ENCODE measurements at regions not wholly inside any gene's neighbourhood (a gene's known extent, or its start where the extent isn't known, plus 50 kb on each side); places are given as distances from the start of the nearest gene placed in this dataset.

- H3K4me3 ChIP-seq (ENCODE audit: low read depth, low read length): no peak overlapping the region
- TF ChIP-seq, protein P1, sequence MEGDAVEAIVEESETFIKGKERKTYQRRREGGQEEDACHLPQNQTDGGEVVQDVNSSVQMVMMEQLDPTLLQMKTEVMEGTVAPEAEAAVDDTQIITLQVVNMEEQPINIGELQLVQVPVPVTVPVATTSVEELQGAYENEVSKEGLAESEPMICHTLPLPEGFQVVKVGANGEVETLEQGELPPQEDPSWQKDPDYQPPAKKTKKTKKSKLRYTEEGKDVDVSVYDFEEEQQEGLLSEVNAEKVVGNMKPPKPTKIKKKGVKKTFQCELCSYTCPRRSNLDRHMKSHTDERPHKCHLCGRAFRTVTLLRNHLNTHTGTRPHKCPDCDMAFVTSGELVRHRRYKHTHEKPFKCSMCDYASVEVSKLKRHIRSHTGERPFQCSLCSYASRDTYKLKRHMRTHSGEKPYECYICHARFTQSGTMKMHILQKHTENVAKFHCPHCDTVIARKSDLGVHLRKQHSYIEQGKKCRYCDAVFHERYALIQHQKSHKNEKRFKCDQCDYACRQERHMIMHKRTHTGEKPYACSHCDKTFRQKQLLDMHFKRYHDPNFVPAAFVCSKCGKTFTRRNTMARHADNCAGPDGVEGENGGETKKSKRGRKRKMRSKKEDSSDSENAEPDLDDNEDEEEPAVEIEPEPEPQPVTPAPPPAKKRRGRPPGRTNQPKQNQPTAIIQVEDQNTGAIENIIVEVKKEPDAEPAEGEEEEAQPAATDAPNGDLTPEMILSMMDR (IDR thresholded peaks at IDR 0.05; ENCODE audit: low read depth, low read length): no peak
These were observed 145.9 kb upstream of the NOCT start for GRCh38 chr4:138869631-138870030.

GRCh38 chr4:138869165-138869564, 146.4 kb upstream of the NOCT start:
- no peak overlapping the region for H3K4me3 ChIP-seq (ENCODE audit: low read depth, low read length)
- TF ChIP-seq, protein P1 (IDR thresholded peaks at IDR 0.05; ENCODE audit: low read depth, low read length): no peak

DNA sequence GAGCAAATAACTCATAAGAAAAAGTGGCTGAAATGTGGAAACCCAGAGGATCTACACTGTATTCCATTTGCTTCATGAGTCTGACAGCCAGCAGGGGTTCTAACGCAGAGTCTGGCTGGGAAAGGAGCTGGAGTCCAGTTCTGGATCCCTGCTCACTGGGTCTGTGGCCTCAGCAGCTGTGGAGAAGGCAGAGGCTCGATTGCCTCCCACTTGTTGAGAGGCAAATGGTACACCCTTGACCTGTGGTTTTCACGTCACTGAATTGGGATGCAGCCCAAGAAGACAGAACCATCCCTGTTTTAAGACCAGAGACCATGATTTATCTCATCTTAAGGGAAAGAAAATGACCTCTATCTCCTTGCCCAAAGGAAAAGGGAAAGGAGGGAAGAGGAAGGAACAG, 147.0 kb upstream of the NOCT start:
- TF ChIP-seq, protein P1 (IDR thresholded peaks at IDR 0.05; ENCODE audit: low read depth, low read length): no peak

DNA sequence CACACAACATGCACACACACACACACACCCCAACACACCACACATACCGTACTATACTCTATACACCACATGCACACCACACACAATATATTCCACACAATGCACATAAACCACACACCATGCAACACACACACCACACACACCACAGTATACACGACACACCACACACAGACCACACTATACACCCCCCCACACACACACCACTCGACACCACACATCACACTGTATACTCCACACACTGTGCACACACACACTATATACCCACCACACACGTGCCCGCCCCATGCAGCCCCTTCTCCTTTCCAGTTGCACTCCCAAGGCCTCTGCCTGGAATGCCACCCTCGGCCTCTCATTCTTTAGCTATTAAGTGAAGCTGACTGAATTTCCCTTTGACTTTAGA, 148.2 kb upstream of the NOCT start:
- TF ChIP-seq, protein P1 (IDR thresholded peaks at IDR 0.05; ENCODE audit: low read depth, low read length): no peak
- no peak overlapping the region for H3K4me3 ChIP-seq (ENCODE audit: low read depth, low read length)

More for the DNA sequence above, 147.0 kb upstream of the NOCT start:
- no peak overlapping the region for H3K4me3 ChIP-seq (ENCODE audit: low read depth, low read length)

DNA sequence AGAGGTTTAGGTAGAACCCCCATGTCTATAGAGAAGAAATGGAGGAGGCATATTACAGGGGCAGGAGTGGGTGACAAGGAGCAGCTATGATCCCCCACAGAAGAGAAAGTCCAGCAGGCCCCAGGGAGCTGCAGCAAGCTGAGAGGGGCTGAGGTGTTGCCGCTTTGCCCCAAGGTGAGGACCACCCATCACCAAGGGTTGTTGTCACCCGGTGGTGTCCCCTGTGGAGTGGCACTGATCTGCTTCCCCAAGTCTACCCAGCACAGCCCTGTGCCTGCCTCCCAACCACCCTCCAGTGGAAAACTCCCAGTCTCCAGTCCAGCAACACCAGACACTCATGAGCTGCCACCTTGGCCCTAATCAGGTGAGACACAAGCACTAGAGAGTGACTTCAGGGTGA, 149.3 kb upstream of the NOCT start:
- TF ChIP-seq, protein P1 (IDR thresholded peaks at IDR 0.05; ENCODE audit: low read depth, low read length): no peak
- H3K4me3 ChIP-seq (ENCODE audit: low read depth, low read length): no peak overlapping the region

- TF ChIP-seq, protein P1 (IDR thresholded peaks at IDR 0.05; ENCODE audit: low read depth, low read length): no peak
- H3K4me3 ChIP-seq (ENCODE audit: low read depth, low read length): no peak overlapping the region
These were observed 149.8 kb upstream of the NOCT start for GRCh38 chr4:138865765-138866164.

GRCh38 chr4:138864961-138865720, 150.4 kb upstream of the NOCT start:
- TF ChIP-seq, protein P1 (IDR thresholded peaks at IDR 0.05; ENCODE audit: low read depth, low read length): no peak

More at GRCh38 chr4:138864961-138865720, 150.4 kb upstream of the NOCT start:
- H3K4me3 ChIP-seq (ENCODE audit: low read depth, low read length): no peak overlapping the region
